Nephron progenitor cell (in vitro differentiated cells): ENCODE measurements at regions not wholly inside any gene's neighbourhood (a gene's known extent, or its start where the extent isn't known, plus 50 kb on each side); places are given as distances from the start of the nearest gene placed in this dataset.

ENCODE experiments used
- DNase-seq: peaks from one replicate; pipeline ENCODE4 v3.0.0; 2021
- H3K27ac Mint-ChIP-seq: 2 replicates; pipeline ENCODE4 v1.8.0; 2021; ENCODE audit warnings: mild to moderate bottlenecking, moderate library complexity, mixed read lengths
- H3K27me3 Mint-ChIP-seq: 2 replicates; pipeline ENCODE4 v1.8.0; 2021; ENCODE audit warnings: mild to moderate bottlenecking, low read depth, mixed read lengths; ENCODE audit not compliant: poor library complexity
- H3K36me3 Mint-ChIP-seq: 2 replicates; pipeline ENCODE4 v1.8.0; 2021; ENCODE audit warnings: low read depth, mixed read lengths
- H3K4me1 Mint-ChIP-seq: 2 replicates; pipeline ENCODE4 v1.8.0; 2021; ENCODE audit warnings: mixed read lengths
- H3K4me3 Mint-ChIP-seq: 2 replicates; pipeline ENCODE4 v1.8.0; 2021; ENCODE audit warnings: mild to moderate bottlenecking, moderate library complexity, mixed read lengths
- H3K9me3 Mint-ChIP-seq: 2 replicates; pipeline ENCODE4 v1.8.0; 2021; ENCODE audit warnings: mild to moderate bottlenecking, moderate library complexity, mixed read lengths
- TF ChIP-seq, protein P1 (sequence below): fragments of 200-600 bp; sonication (generic); IDR thresholded peaks from 2 replicates; pipeline ENCODE4 v1.5.0; 2021; ENCODE audit warnings: antibody characterized with exemption

DNA sequence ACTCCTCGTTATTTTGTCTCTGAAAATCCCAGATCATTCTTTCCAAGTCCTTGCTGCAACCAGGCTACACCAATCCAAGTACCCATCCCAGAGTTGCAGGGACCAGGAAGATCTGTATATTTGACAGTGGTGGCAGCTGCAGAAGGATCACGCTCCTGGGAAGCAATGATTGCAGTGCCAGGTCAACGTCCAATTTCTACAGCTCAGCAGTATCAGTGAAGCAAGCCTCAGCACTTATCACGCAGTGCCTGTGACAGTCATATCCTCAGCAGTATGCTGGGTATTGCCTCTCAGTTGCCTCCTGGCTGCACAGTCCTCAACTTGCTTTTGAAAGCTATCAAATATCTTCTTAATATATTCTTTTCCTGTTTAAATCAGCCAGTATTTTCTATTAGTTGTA, 66.7 kb downstream of the BARHL2 start:
- DNase-seq = no peak
- TF ChIP-seq, protein P1, sequence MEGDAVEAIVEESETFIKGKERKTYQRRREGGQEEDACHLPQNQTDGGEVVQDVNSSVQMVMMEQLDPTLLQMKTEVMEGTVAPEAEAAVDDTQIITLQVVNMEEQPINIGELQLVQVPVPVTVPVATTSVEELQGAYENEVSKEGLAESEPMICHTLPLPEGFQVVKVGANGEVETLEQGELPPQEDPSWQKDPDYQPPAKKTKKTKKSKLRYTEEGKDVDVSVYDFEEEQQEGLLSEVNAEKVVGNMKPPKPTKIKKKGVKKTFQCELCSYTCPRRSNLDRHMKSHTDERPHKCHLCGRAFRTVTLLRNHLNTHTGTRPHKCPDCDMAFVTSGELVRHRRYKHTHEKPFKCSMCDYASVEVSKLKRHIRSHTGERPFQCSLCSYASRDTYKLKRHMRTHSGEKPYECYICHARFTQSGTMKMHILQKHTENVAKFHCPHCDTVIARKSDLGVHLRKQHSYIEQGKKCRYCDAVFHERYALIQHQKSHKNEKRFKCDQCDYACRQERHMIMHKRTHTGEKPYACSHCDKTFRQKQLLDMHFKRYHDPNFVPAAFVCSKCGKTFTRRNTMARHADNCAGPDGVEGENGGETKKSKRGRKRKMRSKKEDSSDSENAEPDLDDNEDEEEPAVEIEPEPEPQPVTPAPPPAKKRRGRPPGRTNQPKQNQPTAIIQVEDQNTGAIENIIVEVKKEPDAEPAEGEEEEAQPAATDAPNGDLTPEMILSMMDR = no peak
- Mint-ChIP-seq H3K4me3 (no peak overlapping the region), H3K27me3 (peaks cover 7% of the 10 kb centered on the region), H3K4me1 (no peaks in the 10 kb centered on the region), H3K9me3 (no peaks in the 10 kb centered on the region), H3K36me3 (no peaks in the 10 kb centered on the region), H3K27ac (no peak overlapping the region)

DNA sequence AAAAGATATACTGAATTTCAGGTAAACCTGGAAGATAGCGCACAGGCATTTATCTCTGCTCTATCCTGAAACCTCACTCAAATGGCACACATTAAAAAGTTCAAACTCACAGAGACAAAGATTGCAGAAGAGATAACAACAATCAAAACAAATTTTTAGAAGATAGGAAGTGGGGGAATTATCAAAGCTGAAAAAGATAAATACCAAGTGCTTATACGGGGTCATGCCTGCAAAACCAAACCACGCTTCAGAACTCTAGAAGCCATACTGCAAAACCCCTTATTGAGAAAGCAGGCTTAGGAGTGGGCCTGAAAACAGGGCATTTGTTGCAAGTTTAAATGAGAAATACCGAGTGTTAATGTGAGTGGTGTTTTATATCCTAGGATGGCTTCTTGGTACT, 76.8 kb downstream of the BARHL2 start:
- Mint-ChIP-seq H3K36me3 (no peaks in the 10 kb centered on the region), H3K27ac (no peak overlapping the region), H3K4me3 (no peak overlapping the region), H3K27me3 (no peaks in the 10 kb centered on the region), H3K9me3 (no peaks in the 10 kb centered on the region), H3K4me1 (no peaks in the 10 kb centered on the region)
- TF ChIP-seq, protein P1 = no peak
- DNase-seq = no peak

DNA sequence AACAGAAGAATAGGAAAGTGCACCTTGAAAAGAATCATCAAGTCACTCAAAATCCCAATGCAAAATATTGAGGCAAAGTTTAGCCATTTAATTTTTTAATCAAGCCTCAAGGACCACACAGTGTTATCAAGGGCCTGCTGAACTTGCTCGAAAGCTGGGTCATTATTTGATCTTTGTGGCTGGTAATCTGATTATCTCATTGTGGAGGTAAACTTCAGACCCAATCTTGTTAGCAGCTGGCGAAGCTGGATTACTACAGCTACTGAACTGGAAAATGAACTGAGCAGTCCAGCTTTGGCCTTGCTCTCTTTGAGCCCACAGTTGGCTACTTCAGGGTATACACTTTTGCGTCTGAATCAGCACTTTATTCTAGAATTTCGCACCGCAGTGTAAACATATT, 94.4 kb downstream of the BARHL2 start:
- H3K9me3 Mint-ChIP-seq = no peaks in the 10 kb centered on the region
- no peak for DNase-seq
- H3K27me3 Mint-ChIP-seq = peaks cover 7% of the 10 kb centered on the region
- no peak overlapping the region for H3K27ac Mint-ChIP-seq
- H3K4me1 Mint-ChIP-seq = no peaks in the 10 kb centered on the region
- TF ChIP-seq, protein P1 = no peak
- H3K4me3 Mint-ChIP-seq = no peak overlapping the region
- no peaks in the 10 kb centered on the region for H3K36me3 Mint-ChIP-seq

DNA sequence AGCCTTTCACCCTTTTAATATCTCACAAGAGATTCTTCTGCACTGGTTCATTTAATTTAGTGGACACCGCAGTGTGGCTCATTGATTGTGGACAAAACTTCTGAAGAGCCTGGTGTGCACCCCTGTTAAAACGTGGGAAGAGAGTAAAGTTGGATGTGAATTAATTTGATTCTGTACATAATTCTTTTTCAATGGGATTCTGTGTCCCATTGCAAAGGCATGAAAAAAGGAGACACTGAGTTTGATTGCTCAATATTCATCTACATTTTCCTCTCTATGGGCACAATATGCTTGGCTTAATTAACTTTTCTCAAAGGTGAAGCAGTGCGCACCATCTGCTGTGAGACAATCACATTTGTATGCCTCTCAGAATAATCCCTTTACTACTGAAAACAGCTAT, 95.1 kb downstream of the BARHL2 start:
- no peak for DNase-seq
- Mint-ChIP-seq H3K4me3 (no peak overlapping the region), H3K36me3 (no peaks in the 10 kb centered on the region), H3K4me1 (no peaks in the 10 kb centered on the region), H3K9me3 (no peaks in the 10 kb centered on the region), H3K27me3 (peaks cover 7% of the 10 kb centered on the region), H3K27ac (no peak overlapping the region)
- TF ChIP-seq, protein P1 = no peak

DNA sequence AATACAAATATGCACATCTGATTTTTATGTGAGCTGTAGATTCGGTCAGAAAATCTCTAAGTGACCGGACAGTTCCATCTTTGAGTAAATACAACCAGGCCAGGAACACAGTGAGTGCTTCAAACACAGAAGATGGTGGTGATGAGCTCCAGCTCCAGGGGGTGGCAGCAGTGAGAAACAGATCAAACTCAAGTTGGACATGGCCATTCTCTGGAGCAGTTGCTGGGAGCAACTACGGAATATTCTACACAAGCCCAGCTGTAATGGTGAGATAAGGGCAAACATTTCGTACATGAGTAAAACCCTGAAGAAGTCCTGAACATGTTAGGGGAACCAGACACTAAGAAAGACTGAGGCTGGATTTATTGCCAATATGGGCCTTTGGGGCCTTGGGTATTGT, 100.7 kb downstream of the BARHL2 start:
- peak; percentile 17 for DNase-seq
- Mint-ChIP-seq H3K27me3 (peaks cover 3% of the 10 kb centered on the region), H3K36me3 (no peaks in the 10 kb centered on the region), H3K9me3 (no peaks in the 10 kb centered on the region), H3K4me3 (no peak overlapping the region), H3K27ac (no peak overlapping the region), H3K4me1 (no peaks in the 10 kb centered on the region)
- TF ChIP-seq, protein P1 = no peak

DNA sequence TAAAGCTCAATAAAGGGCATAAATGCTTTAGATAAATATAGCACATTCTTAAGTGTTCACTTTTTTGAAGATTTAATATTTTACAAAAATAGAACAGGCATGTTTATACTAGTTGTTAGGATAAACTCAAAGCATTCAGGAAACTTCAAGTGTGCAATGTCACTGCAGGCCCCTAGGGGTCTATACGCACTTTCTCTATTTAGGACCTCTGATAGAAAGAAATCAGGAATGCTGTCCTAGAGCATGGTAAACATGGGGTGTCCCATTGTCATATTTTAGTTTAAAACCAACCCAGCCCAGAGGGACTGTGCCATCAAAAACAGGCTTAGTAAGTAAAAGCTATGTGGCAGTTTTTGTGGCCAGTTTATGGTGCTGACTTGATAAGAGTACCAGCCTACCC, 102.2 kb downstream of the BARHL2 start:
- Mint-ChIP-seq H3K4me1 (no peaks in the 10 kb centered on the region), H3K4me3 (no peak overlapping the region), H3K36me3 (no peaks in the 10 kb centered on the region), H3K27me3 (peaks cover 3% of the 10 kb centered on the region), H3K27ac (no peak overlapping the region), H3K9me3 (no peaks in the 10 kb centered on the region)
- DNase-seq = no peak
- TF ChIP-seq, protein P1 = peak; percentile 60
